ENCODE measurements at regions not wholly inside any gene's neighbourhood (a gene's known extent, or its start where the extent isn't known, plus 50 kb on each side); places are given as distances from the start of the nearest gene placed in this dataset.

DNA sequence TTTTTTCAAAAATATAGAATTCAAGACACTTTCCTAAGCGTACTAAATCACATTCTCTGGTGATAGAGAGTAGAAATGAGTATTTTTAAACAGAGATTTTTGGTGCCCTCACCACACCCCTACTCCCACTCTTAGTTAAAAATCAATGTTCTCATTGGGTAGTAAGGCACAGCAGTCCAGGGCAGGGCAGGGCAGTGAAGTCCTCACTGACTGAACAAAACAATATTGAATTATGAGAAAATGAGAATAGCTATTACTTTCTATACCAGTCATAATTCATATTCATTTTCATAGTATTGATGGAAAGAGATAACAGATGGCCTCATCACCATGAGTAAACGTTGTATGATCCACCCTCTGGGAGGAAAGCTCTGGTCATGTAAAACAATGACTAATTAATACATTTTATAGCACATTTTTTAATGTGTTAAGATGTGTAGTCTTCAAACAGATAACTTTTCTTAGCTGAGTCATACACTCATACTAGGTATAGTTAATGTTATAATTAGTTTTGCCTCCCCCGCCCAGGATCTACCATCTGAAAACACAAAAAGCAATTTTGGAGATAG lies 686.1 kb downstream of the KCNJ3 start:
- no peak overlapping the region for H3K27ac ChIP-seq
- H3K4me3 ChIP-seq = no peak overlapping the region
- H3K36me3 ChIP-seq = no peaks in the 10 kb centered on the region
- no peaks in the 10 kb centered on the region for H3K4me1 ChIP-seq
- no peaks in the 10 kb centered on the region for H3K9me3 ChIP-seq (replicated peaks)
- DNase-seq = no peak
- no peaks in the 10 kb centered on the region for H3K27me3 ChIP-seq

DNA sequence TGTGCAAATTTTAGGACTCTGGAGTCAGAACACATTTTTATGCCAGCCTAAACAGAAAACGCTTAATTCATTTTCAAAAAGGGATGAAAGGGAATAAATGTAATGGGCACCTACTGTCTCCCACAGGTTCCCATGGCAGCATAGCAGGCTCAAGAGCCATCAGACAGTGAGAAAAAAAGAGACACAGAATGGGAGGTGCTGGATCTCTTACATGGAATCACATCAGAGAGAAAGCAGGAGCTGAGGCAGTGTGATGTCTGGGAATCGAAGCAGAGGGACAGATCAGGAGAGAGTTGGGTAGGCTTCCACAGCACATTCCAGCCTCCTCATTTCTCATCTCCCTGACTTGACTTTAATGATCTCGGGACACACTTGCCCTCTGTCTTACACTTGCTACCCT lies 684.3 kb downstream of the KCNJ3 start:
- Histone ChIP-seq H3K36me3 (no peaks in the 10 kb centered on the region), H3K4me3 (no peak overlapping the region), H3K9me3 (replicated peaks) (no peaks in the 10 kb centered on the region), H3K27me3 (no peaks in the 10 kb centered on the region), H3K4me1 (no peaks in the 10 kb centered on the region), H3K27ac (no peak overlapping the region)
- DNase-seq = no peak

DNA sequence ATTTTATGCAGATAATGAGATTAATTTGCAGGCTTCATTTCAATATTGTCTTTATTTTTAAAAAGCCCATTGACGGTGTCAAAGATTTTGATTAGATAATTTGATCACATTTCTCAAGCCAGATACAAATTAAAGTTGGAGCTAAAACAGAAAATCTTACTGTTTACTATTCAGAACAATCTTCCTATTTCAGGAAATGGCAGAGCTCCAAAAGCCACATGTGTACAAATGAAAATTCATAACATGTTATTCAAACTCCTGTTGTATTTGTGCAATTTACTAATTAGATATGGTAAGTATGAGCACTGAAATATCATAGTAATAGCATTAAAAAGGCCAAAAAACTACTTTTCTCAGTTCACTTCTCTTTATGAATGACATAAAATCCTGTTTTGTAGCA lies 682.9 kb downstream of the KCNJ3 start:
- Histone ChIP-seq H3K9me3 (replicated peaks) (no peaks in the 10 kb centered on the region), H3K36me3 (no peaks in the 10 kb centered on the region), H3K4me1 (no peaks in the 10 kb centered on the region), H3K27ac (no peak overlapping the region), H3K4me3 (no peak overlapping the region), H3K27me3 (no peaks in the 10 kb centered on the region)
- DNase-seq = no peak

DNA sequence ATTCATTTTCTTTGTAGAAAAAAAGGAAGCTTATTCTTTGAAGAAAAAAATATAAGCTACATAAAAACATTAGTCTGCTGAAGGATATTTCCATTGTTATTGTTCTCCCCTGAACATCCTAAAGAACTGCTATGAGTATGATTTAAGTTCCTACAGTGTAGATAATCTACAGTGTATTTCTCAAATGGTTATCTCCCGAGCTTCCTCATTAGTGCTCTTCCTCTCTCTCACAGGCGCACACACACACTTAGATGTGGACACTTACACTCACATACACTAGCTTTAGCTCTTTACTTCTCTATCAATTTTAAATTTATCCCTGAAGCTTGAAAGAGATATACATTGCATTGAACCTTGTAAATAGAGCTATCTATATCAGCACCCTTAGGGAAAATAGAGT lies 681.0 kb downstream of the KCNJ3 start:
- no peak for DNase-seq
- Histone ChIP-seq H3K27ac (no peak overlapping the region), H3K36me3 (no peaks in the 10 kb centered on the region), H3K27me3 (no peaks in the 10 kb centered on the region), H3K9me3 (replicated peaks) (no peaks in the 10 kb centered on the region), H3K4me3 (no peak overlapping the region), H3K4me1 (no peaks in the 10 kb centered on the region)

GRCh38 chr2:155377931-155378444 lies 679.5 kb downstream of the KCNJ3 start:
- H3K36me3 ChIP-seq = no peaks in the 10 kb centered on the region
- DNase-seq = no peak
- H3K4me3 ChIP-seq = no peak overlapping the region
- no peaks in the 10 kb centered on the region for H3K27me3 ChIP-seq
- H3K9me3 ChIP-seq (replicated peaks) = no peaks in the 10 kb centered on the region
- H3K4me1 ChIP-seq = no peaks in the 10 kb centered on the region
- no peak overlapping the region for H3K27ac ChIP-seq

- Histone ChIP-seq H3K27me3 (no peaks in the 10 kb centered on the region), H3K4me3 (no peak overlapping the region), H3K36me3 (no peaks in the 10 kb centered on the region), H3K9me3 (replicated peaks) (no peaks in the 10 kb centered on the region), H3K4me1 (no peaks in the 10 kb centered on the region), H3K27ac (no peak overlapping the region)
- peak in 1 of 2 experiments; percentile 51 for DNase-seq
Measured at GRCh38 chr2:155377266-155377680, 678.8 kb downstream of the KCNJ3 start.

GRCh38 chr2:155372969-155373368 lies 674.5 kb downstream of the KCNJ3 start:
- no peak overlapping the region for H3K27ac ChIP-seq
- H3K4me3 ChIP-seq = no peak overlapping the region
- H3K27me3 ChIP-seq = no peaks in the 10 kb centered on the region
- no peaks in the 10 kb centered on the region for H3K4me1 ChIP-seq
- no peaks in the 10 kb centered on the region for H3K9me3 ChIP-seq (replicated peaks)
- DNase-seq = peak in 1 of 2 experiments; percentile 47
- H3K36me3 ChIP-seq = no peaks in the 10 kb centered on the region

- DNase-seq = peak in 1 of 2 experiments; percentile 34
Measured at GRCh38 chr2:155368934-155369333, 670.4 kb downstream of the KCNJ3 start.

DNA sequence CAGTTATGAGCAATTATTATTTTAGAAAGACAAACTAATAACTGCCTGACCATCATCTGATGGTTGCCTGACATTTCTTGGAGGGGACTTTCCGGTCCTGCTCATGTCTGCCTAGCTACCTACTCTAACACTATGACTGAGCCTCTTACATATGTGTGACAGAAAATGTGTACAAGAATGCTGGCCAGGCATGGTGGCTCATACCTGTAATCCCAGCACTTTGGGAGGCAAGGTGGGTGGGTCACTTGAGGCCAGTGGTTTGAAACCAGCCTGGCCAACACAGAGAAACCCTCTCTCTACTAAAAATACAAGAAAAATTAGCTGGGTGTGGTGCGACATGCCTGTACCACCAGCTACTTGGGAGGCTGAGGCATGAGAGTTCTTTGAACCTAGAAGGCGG lies 666.3 kb downstream of the KCNJ3 start:
- no peaks in the 10 kb centered on the region for H3K9me3 ChIP-seq (replicated peaks)
- DNase-seq = no peak
- no peaks in the 10 kb centered on the region for H3K4me1 ChIP-seq
- no peak overlapping the region for H3K27ac ChIP-seq
- H3K4me3 ChIP-seq = no peak overlapping the region
- no peaks in the 10 kb centered on the region for H3K27me3 ChIP-seq
- H3K36me3 ChIP-seq = no peaks in the 10 kb centered on the region

More at GRCh38 chr2:155368934-155369333, 670.4 kb downstream of the KCNJ3 start:
- H3K9me3 ChIP-seq (replicated peaks) = no peaks in the 10 kb centered on the region
- H3K4me3 ChIP-seq = no peak overlapping the region
- no peaks in the 10 kb centered on the region for H3K36me3 ChIP-seq
- H3K4me1 ChIP-seq = no peaks in the 10 kb centered on the region
- no peaks in the 10 kb centered on the region for H3K27me3 ChIP-seq
- no peak overlapping the region for H3K27ac ChIP-seq

- no peak for DNase-seq
- Histone ChIP-seq H3K27me3 (no peaks in the 10 kb centered on the region), H3K9me3 (replicated peaks) (no peaks in the 10 kb centered on the region), H3K27ac (no peak overlapping the region), H3K36me3 (no peaks in the 10 kb centered on the region), H3K4me1 (no peaks in the 10 kb centered on the region), H3K4me3 (no peak overlapping the region)
Measured at GRCh38 chr2:155363349-155363888, 664.9 kb downstream of the KCNJ3 start.

DNA sequence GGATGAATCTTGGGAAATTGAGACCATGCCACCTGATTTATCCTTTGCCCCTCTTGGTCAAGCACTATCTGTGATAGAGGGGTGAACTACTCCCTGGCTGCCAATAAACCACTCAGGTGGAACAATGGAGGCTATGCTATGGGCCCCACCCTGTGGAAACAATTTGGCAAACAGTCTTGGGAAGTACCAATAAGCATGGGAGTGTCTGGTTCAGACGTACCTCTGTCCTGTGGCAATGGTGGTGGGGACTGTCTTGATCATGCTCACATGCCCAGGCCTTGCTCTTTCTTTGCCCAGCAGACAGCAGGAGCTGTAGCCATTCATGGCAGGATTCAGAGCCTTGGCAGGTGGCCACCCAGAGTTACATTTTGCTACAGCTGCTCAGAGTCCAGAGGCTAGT lies 658.7 kb downstream of the KCNJ3 start:
- no peaks in the 10 kb centered on the region for H3K27me3 ChIP-seq
- no peaks in the 10 kb centered on the region for H3K9me3 ChIP-seq (replicated peaks)
- H3K4me1 ChIP-seq = no peaks in the 10 kb centered on the region
- DNase-seq = peak in 1 of 2 experiments; percentile 6
- H3K27ac ChIP-seq = no peak overlapping the region
- H3K4me3 ChIP-seq = no peak overlapping the region
- no peaks in the 10 kb centered on the region for H3K36me3 ChIP-seq

DNA sequence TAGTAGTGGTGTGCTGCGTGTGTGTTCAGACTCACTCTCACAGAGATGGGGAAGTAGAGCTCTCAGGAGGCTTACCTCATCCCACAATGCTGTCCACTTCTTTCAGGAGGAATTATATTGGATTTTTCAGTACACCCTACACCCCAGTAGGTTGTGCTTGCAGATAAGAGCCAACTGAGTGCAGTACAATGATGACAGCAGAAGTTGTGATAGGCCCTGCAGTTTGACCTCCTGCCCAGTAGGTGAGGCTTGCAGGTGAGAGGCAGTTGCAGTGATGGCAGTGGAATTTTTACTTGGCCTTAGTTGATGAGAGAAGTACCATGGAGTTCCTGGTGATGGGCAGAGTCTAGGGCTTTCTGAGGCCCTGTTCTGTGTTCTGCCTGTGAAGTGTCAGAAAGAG lies 657.8 kb downstream of the KCNJ3 start:
- Histone ChIP-seq H3K9me3 (replicated peaks) (no peaks in the 10 kb centered on the region), H3K36me3 (no peaks in the 10 kb centered on the region), H3K4me3 (no peak overlapping the region), H3K4me1 (no peaks in the 10 kb centered on the region), H3K27ac (no peak overlapping the region), H3K27me3 (no peaks in the 10 kb centered on the region)
- no peak for DNase-seq

- DNase-seq = no peak
- Histone ChIP-seq H3K4me3 (no peak overlapping the region), H3K4me1 (no peaks in the 10 kb centered on the region), H3K27me3 (no peaks in the 10 kb centered on the region), H3K27ac (no peak overlapping the region), H3K36me3 (no peaks in the 10 kb centered on the region), H3K9me3 (replicated peaks) (no peaks in the 10 kb centered on the region)
Measured at GRCh38 chr2:155350783-155351580, 652.5 kb downstream of the KCNJ3 start.

DNA sequence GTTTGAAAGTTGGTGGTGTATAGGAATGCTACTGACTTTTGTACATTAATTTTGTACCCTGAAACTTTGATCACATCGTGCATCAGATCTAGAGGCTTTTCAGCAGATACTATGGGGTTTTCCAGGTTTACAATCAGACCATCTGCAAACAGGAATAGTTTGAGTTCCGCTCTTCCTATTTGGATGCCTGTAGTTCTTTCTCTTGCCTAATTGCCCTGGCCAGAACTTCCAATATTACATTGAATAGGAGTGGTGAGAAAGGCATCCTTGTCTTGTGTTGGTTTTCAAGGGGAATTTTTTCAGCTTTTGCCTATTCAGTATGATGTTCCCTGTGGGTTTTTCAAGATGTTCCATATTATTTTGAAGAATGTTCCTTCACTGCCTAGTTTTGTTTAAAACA lies 633.5 kb downstream of the KCNJ3 start:
- Histone ChIP-seq H3K4me3 (no peak overlapping the region), H3K27me3 (no peaks in the 10 kb centered on the region), H3K36me3 (no peaks in the 10 kb centered on the region), H3K4me1 (no peaks in the 10 kb centered on the region), H3K27ac (no peak overlapping the region), H3K9me3 (replicated peaks) (no peaks in the 10 kb centered on the region)
- DNase-seq = no peak

- no peak for DNase-seq
- Histone ChIP-seq H3K27me3 (no peaks in the 10 kb centered on the region), H3K4me1 (no peaks in the 10 kb centered on the region), H3K36me3 (no peaks in the 10 kb centered on the region), H3K9me3 (replicated peaks) (no peaks in the 10 kb centered on the region), H3K27ac (no peak overlapping the region), H3K4me3 (no peak overlapping the region)
Measured at GRCh38 chr2:155320236-155320635, 621.7 kb downstream of the KCNJ3 start.

Measured in SJCRH30 (cell line).